Cerebellar nuclear complex (tissue), 1 donor: ENCODE measurements at regions not wholly inside any gene's neighbourhood (a gene's known extent, or its start where the extent isn't known, plus 50 kb on each side); places are given as distances from the start of the nearest gene placed in this dataset.

ENCODE experiments used
- DNase-seq, 2 experiments: peaks; one replicate each; lab custom pipeline; 2025; lab: John Stamatoyannopoulos, UW

DNA sequence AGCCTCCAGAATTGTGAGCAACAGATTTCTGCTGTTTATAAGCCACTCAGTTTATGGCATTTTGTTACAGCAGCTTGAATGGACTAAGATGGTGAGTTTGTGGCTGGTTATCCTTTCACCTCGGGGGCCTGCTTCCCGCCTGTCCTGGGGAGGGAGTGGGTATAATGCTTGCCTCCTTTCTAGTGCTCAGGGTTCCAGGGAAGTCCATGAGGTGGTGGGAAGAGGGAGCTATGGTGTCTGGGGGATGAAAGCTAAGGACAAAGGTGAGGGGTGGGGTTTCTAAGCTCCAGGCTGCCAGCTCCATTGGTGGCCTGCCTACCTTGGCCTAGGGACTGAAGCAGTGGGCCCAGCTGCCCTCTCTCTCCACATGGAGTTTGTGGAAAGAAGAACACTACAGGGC, 50.2 kb upstream of the SDK2 start:
- DNase-seq = no peak

DNA sequence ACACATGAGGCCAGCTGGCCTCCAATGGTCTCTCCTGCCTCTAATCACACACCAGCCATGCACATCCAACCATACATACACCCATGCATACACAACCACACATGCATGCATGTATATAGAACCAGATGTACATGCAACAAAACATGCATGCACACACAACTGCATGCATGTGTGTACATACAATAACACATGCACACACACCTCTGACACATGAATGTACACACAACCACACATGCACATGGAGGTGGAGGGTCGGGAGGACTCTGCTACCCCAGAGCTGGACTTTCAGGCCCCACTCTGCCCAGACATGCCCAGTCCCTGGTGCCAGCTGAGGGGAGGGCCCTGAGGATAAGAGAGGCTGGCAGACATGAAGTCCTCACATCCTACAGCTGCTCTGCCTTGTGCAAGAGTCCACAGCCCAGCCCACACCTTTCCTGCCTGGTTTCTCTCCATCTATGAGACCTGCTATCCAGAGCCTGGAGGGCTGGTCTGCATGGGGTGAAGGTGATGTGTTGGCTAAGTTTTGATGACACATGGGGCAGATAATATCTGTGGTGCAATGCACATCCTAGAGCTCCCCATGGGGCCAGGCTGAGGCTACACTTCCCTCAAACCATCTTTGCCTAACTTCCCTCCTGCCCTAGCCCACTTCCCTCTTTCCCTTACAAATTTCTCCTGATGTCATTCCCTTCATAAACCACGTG, 50.9 kb upstream of the SDK2 start:
- no peak for DNase-seq

DNA sequence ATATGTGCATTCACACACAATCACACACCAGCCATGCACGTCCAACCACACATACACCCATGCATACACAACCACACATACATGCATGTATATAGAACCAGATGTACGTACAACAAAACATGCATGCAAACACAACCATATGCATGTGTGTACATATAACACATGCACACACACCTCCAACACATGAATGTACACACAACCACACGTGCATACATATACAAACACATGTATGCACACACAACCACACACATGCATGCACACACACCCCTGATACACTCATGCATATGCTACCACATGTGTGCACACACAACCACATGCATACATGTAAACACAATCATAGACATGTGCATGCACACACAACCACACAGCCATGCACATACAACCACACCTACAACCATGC, 52.0 kb upstream of the SDK2 start:
- no peak for DNase-seq

DNA sequence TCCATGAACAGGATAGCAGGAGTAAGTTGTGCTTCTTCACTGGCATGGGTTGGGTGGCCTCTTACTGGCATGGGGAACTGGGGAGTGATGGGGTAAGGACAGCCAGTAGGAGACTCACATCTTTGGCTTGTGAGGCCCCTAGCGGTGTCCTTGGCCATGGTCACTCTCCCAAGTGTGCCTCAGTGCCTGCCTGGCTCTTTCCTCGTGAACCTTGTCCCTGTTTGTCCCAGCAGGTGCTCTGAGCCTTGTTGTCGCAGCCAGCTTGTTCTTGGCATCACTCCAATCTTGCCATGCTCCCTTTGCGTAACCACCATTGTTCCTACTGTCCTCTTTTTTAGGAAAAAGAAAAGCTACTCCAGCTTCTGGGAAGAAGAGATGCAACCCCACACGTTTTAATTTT, 53.6 kb upstream of the SDK2 start:
- DNase-seq = no peak

DNA sequence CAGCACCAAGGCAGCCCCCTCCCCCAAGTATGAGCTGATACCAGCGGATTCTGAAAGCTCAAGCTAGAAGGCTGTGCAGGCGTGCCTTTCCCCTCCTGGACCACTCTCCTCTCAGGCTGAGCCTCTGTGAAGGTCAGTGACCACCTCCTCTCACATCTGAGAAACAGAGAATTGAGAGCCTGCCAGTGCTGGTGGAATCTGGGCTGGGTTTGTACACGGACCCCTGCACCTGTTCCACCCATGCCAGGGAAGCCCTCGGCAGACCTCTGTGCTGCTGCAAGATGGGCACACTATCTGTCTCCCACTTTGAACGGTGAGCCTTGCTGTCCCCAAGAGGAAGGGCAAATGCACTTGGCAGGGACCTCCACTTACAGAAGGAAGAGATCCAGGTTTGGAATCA, 54.7 kb upstream of the SDK2 start:
- DNase-seq = no peak

DNA sequence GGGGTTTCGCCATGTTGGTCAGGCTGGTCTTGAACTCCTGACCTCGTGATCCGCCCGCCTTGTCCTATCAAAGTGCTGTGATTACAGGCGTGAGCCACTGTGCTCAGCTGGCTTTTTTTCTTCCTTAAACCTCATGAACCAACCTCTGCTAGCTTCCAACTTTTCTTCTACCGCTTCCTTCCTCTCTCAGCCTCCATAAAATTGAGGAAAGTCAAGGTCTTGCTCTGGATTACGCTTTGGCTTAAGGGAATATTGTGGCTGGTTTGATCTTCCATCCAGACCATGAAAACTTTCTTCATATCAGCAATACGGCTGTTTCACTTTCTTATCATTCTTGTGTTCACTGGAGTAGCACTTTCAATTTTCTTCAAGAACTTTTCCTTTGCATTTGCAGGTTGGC, 57.5 kb upstream of the SDK2 start:
- DNase-seq = no peak

DNA sequence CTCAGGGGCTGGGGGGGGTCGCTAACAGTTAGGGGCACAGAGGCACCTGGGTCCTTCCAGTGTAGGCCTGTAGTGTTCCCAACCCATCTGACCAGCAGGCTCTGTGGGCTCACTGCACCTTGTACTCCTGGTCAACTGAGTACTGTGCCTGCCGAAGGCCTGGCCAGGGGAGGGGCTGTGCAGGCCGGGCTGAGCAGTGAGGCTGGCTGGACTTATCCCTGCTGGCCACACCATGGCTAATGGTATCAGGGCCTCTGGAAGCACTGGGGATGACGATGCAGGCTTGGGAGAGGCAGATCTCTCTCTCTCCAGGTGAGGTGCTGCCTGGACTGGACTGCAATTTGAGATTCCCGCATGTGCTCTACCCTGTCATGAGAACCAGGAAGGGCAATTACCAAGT, 58.9 kb upstream of the SDK2 start:
- DNase-seq = no peak

DNA sequence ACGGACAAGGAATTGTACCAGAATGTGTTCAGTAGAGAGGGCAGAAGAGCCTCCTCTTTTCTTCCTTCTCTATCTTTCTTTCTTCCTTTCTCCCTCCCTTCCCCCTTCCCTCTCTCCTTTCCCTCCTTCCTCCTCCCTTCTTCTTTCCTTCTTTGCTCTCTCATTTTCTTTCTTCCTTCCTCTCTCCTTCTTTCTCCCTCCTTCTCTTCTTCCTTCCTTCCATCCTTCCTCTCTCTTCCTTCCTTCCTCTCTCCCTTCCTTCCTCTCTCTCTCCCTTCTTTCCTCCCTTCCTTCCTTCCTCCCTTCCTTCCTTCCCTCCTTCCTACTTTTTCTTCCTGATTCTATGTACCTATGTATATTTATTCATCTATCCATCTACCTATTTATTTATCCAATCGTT, 59.7 kb upstream of the SDK2 start:
- no peak for DNase-seq

DNA sequence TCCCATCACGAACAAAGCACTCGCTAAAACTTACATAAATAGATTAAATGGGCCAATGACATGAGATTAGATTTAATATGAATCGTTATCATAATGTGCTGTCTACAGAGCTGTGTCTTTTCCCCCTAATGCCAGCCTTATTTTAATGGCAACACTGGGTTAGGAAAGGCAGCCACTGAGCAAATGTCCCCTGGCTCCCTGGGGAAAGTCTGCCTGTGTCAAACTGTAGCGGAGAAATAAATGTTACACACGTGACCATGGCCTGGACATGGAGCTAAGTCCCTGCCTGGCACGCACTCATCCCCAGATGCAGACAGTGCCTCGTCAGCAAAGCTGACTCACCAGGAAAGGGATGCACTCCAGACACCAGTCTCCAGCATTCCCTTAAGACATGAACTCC, 61.3 kb upstream of the SDK2 start:
- no peak for DNase-seq

DNA sequence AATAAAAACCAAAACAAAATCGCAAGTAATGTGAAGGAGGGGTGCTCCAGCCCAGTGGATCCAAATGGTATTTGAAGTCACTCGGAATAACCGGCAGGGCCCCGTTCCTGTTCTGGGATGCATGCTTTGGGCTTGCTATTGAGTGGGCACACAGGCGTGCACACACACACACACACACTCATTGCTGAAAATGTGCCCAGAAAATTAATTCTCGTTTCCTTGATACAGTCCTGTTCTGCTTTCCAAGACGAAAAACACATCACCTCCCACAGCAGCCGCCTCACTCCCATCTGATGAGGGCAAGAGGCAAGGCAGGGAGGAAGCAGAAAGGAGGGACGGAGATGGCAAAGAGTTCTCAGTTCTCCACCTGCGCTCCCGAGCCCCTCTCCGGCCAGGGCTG, 62.2 kb upstream of the SDK2 start:
- no peak for DNase-seq

DNA sequence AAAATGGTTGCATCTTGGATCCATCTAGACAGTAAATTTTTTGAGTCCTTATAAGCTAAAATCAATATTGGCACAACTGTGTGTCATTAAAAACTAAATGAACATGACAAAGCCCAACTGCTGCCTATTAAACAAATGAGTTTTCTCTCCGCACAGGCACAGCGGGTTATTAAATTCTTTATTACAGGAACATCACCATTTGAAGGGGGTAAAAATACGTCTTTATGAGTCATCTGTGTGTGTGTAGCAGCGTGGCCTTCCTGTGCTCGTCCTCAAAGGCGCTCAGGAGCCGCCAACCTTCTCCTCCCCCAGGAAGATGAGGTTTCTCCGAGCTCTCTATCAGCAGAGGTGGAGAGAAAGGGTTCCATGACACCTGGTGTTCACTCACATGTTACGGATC, 62.6 kb upstream of the SDK2 start:
- DNase-seq = no peak

DNA sequence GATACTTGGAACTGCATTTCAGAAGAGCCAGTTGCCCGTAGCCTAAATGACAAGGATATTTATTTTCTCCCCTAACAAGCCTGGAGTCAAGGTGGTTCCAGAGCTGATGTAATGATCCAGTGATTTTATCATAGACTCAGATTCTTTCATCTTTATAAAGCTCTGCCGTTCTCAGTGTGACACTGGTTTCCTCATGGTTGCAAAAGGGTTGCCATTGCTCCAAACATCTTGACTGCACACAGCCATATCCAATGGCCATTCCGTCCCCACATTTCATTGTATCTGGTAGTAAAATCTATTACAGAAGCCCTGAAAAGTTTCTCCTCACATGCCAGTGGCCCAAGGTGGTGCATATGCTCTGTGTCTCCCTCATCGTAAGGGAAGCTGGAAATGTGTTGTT, 63.1 kb upstream of the SDK2 start:
- DNase-seq = no peak

DNA sequence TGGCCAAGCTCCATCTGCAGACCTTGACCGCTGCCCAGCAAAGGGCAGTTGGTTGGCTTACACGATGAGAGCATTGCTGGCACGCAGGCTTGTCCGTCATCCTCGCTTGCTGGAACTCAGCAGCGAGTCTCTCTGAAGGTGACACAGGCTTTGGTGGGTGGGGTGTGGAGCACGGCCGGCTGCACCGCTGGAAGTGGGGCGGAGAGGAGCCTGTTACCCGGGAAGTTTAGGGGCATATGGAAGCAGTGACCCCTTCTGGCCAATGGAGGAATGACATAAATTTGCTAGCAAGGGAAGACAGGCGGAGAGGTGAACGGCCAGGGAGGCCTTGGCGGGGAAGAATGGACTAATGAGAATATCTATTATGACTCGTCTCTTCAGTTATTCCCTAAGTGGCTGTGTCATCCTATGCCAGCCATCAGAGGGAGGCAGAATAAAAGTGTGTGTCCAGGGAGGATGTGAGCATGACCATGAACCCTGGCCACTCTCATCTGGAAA, 65.9 kb upstream of the SDK2 start:
- no peak for DNase-seq

DNA sequence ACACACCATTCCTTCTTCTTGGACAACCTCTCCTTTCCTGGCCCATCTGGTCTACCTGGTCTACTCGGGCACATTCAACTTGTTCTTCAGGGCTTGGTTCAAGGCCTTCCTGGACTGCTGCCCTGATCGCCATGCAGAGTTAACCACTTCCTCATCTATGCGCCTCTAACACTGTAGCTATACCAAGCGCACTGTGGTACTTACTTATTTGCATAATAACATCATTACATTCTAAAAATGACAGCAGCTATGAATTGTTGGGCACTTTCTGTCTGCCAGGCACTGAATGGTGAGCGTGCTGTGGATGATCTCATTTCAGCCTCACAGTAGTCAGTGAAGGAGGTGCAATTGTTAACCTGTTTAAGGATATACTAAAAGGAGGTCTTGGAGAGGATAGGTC, 66.9 kb upstream of the SDK2 start:
- DNase-seq = no peak

DNA sequence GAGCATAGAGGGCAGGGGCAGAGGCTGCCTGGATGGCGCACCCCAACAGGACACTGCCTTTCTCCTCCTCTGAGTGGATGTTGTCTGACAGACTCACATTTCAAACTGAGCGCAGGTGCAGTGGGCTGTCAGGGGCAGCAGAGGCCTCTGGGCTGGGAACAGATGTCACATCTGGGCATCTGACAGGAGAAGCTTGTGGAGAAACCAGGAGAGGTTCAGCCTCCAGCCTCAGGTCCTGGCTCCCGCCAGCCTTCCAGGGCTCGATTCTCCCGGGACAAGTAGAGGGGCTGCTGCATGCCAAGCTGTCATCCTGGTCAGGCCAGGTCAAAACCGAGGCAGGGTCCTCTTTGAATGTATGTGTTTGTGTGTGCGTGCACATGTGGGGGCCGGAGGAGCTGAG, 67.7 kb upstream of the SDK2 start:
- no peak for DNase-seq

DNA sequence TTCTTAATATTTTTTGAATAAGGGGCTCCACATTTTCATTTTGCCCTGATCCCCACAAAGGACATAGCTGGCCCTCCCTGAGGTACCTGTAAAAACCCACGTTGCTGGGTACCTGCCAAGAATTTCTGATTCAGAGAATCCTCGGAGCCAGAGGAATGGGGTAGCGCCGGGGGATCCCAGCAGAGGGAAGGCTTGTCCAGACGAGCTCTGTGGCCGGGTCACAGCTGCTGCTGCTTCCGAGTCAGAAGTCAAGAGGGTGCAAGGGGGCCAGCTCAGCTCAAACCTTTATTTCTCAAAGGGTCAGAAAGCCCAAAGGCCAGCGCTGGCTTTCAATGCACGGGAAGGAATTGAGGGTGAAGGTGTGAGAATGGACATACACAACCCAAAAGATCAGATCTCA, 68.9 kb upstream of the SDK2 start:
- no peak for DNase-seq

DNA sequence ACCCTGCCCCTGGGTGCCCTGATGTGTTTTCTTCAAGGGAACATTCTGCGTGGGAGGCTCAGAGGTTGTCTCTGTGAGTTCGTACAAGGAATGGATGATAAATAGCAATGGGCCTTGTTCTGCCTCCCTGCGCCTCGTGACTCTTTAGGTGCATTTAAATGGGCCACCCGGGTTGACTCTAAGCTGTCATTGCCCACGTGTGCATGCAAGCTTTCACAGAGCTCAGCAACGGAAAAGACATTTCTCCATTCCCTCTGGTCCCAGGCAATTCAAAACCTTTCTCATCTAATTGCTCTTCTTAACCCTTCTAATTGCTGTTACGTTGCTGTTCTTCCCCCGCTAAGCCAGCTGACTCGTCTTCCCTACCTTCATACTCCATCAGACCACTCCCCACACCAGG, 71.5 kb upstream of the SDK2 start:
- DNase-seq = no peak

DNA sequence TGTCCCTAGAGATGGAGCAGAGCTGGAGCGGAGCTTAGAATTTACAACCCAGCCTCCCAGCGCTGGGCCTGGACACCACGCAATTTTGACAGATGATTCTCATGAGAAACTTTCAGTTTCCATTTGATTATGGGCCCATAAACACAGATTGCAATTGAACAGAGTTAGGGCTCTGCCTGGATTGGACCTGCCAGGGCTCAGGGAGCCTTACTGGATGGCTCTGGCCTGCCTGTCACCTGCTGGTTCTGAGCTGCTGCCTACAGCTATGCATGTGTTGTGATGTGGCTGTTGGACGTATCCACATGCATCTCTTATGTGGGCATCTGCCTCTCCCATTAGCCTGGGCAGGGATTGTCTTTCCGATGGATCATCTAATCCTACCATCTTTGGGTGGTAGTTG, 73.4 kb upstream of the SDK2 start:
- no peak for DNase-seq

DNA sequence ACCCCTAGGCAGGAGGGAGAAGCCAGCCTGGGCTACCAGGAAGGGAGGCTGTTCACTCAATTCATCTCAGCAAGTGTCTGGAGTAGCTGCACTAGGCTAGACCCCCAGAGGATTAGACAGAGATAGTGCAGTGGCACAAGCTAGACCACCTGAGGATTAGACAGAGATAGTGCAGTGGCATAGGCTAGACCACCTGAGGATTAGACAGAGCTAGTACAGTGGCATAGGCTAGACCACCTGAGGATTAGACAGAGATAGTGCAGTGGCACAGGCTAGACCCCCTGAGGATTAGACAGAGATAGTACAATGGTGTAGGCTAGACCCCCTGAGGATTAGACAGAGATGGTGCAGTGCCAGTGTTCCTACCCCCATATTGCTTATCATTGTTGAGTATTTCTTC, 74.1 kb upstream of the SDK2 start:
- DNase-seq = no peak

DNA sequence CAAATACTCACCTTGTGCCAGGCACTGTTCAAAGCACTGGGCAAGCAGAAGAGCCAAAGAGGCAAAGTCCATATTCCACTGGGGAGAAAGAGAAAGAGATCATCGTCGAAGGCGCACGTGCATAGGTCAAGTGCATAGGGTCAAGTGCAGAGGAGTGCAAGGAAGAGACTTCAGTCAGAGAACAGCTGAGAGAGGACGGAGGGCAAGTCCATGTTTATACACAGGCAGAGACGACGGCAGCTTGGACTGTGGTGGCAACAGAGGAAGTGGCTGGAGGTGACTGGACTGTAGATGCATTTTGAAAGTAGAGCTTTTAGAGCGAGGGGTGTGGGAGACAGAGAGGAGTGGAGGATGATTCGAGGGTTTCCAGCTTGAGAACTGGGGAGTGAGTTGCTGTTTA, 74.7 kb upstream of the SDK2 start:
- DNase-seq = no peak

DNA sequence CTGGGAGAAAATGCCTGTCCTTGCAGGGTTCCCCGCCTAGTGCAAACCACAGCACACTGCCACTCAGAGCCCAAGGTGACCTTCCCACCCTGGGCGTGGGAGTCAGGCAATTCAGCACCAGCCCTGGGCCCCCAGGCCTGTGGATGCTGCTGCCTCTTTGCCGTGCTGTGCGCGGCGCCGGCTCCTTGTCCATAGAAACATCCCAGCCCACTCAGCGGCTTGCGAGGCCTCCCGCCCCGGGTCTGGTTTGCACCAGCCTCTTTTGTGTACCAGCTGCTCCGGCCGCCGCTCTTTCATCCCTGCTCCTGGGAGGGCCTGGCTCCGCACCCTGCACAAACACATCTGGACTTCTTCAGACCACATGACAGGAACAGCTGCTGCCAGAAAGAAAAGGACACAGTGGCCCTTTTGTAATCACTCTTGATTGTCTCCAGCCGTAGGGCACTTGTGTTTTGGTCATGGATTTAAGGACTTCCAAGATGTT, 75.4 kb upstream of the SDK2 start:
- no peak for DNase-seq

DNA sequence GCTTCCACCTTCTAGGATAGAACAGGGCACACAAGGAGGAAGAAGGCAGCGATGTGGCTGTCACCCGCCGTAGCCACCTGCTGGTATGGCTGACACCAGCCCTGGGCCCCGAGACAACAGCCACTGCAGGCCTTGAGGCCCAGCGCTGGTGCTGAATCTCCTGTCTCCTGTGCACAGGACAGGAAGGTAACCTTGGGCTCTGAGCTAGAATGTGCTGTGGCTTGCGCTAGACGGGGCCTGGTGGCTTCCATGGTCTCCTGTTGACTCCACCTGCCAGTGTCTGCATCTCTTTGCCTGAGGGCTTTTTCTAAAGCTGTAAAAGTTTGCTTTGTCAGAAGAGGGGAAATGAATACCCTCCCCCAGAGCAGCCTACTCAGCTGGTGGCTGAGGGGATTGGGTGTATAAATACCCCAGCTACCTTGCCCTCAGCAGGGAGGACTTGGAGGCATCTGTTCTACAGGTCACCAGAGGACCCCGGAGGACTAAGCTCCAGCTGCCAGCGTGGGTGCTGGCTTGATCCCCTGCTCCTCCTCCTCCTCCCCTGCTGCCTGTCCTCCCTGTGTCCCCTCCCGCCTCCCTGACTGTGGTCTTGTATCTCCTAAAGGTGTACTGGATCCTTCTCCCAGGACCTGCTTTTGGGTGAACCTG, 76.1 kb upstream of the SDK2 start:
- DNase-seq = no peak

DNA sequence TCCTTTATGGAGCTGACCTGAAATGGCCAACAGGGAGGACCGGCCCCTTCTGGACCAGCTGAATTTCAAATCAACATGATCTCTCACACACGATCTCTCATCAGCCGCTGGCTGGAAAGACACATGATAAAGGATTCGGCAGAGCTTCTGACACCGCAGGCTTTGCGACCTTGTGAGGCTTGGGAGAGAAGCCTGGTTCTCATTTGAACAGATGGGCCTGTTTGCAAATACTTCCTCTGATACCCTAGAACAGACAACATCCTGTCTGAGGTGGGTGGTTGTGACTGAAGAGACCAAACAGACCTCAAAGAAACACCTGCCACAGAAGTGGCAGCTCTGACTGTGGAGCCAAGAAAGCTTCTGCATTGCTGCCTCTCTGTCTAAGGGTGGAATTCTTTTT, 77.9 kb upstream of the SDK2 start:
- no peak for DNase-seq

DNA sequence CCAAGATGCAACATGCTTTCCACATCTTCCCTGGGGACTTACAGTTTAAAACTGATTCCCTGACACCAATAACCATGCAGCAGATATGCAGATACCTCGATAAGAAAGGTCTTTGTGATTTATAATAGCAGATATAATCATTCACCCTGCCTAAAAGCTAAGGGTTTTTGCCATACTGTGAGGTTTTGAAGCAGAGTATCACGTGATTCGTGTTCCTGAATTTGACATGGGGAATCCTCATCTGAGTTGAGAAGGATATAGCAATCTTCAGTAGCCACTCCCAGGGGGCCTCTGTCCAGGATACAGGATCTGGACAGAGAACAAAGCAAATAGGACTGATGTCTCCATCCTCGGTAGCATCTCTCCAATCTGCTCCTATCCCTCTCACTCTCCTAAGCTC, 79.1 kb upstream of the SDK2 start:
- no peak for DNase-seq
